IMR-90 (cell line): ENCODE measurements at regions not wholly inside any gene's neighbourhood (a gene's known extent, or its start where the extent isn't known, plus 50 kb on each side); places are given as distances from the start of the nearest gene placed in this dataset.

Source experiments
- ATAC-seq: fragments of 200-7000 bp; cut with Tn5 transposase; 2 replicates; pipeline ENCODE4 v1.9.1; 2020; ENCODE audit warnings: low read depth, mild to moderate bottlenecking, moderate library complexity
- BruUV-seq: library from RNA; stranded (reverse); fragments of 400-500 nt; replicated peaks from 2 replicates; lab custom pipeline; 2021; lab: Mats Ljungman, UMichigan
- CTCF ChIA-PET: fragments of 300-600 bp; formaldehyde crosslinking; extraction: SDS; loops from one replicate; lab custom pipeline; 2021; ENCODE audit warnings: antibody characterized with exemption; lab: Yijun Ruan, JAX
- POLR2A ChIA-PET: fragments of 300-600 bp; sonication (Branson Sonifier 250); formaldehyde crosslinking; loops from one replicate; lab custom pipeline; 2022; ENCODE audit warnings: antibody characterized with exemption; ENCODE audit not compliant: unreplicated experiment; lab: Charles Lee
- DNase-seq: peaks from one replicate; pipeline ENCODE4 v3.0.0; 2013
- H2AFZ ChIP-seq: replicated peaks from 2 replicates; pipeline ENCODE3; 2013; ENCODE audit warnings: low read length, mild to moderate bottlenecking; ENCODE audit not compliant: poor library complexity
- H2AK5ac ChIP-seq: 2 replicates; pipeline ENCODE4 v1.6.1; 2013; ENCODE audit warnings: low read depth, low read length, inconsistent platforms
- H2AK9ac ChIP-seq: replicated peaks from 2 replicates; pipeline ENCODE3; 2013; ENCODE audit warnings: mild to moderate bottlenecking, low read depth, low read length, moderate library complexity; ENCODE audit not compliant: poor library complexity
- H2BK120ac ChIP-seq: 2 replicates; pipeline ENCODE4 v1.6.1; 2013; ENCODE audit warnings: low read depth, low read length, inconsistent platforms
- H2BK15ac ChIP-seq: 3 replicates; pipeline ENCODE4 v1.6.1; 2013; ENCODE audit warnings: low read depth, low read length, inconsistent platforms
- H2BK20ac ChIP-seq: 2 replicates; pipeline ENCODE4 v1.6.1; 2013; ENCODE audit warnings: low read depth, mild to moderate bottlenecking, inconsistent platforms, low read length, moderate library complexity
- H2BK5ac ChIP-seq: 2 replicates; pipeline ENCODE4 v1.6.1; 2013; ENCODE audit warnings: mild to moderate bottlenecking, low read depth, low read length, inconsistent platforms; ENCODE audit not compliant: poor library complexity, severe bottlenecking
- H3K14ac ChIP-seq: replicated peaks from 2 replicates; pipeline ENCODE4 v1.6.1; 2013; ENCODE audit warnings: low read depth, low read length, inconsistent platforms
- H3K18ac ChIP-seq: 2 replicates; pipeline ENCODE4 v1.6.1; 2013; ENCODE audit warnings: low read depth, low read length, control low read depth
- H3K23ac ChIP-seq: 2 replicates; pipeline ENCODE4 v1.6.1; 2013; ENCODE audit warnings: low read depth, low read length, inconsistent platforms
- H3K27ac ChIP-seq: 2 replicates; pipeline ENCODE4 v1.5.1; 2013; ENCODE audit warnings: mild to moderate bottlenecking, control low read depth, low read length; ENCODE audit not compliant: insufficient read depth
- H3K27me3 ChIP-seq: 2 replicates; pipeline ENCODE4 v1.6.1; 2013; ENCODE audit warnings: low read length; ENCODE audit not compliant: control insufficient read depth, insufficient read depth
- H3K36me3 ChIP-seq: 2 replicates; pipeline ENCODE4 v1.6.1; 2013; ENCODE audit warnings: low read length, mixed read lengths; ENCODE audit not compliant: control insufficient read depth, insufficient read depth
- H3K4ac ChIP-seq: 2 replicates; pipeline ENCODE4 v1.6.1; 2013; ENCODE audit warnings: low read depth, low read length, inconsistent platforms
- H3K4me1 ChIP-seq: 2 replicates; pipeline ENCODE4 v1.6.1; 2013; ENCODE audit warnings: low read length, mixed read lengths; ENCODE audit not compliant: control insufficient read depth, insufficient read depth
- H3K4me2 ChIP-seq: 2 replicates; pipeline ENCODE4 v1.6.1; 2013; ENCODE audit warnings: low read depth, mild to moderate bottlenecking, control low read depth, low read length, moderate library complexity
- H3K4me3 ChIP-seq: 2 replicates; pipeline ENCODE4 v1.5.1; 2013; ENCODE audit warnings: low read depth, mild to moderate bottlenecking, control low read depth, low read length, moderate library complexity; ENCODE audit not compliant: insufficient read depth
- H3K56ac ChIP-seq: 2 replicates; pipeline ENCODE4 v1.6.1; 2013; ENCODE audit warnings: low read length, inconsistent platforms; ENCODE audit not compliant: insufficient read depth; ENCODE audit errors: extremely low read depth
- H3K79me1 ChIP-seq, 2 experiments: 2 replicates each; pipeline ENCODE4 v1.6.1; 2013; ENCODE audit warnings: low read length in 2 of 2, inconsistent platforms in 1 of 2, low read depth in 1 of 2
- H3K9ac ChIP-seq: 2 replicates; pipeline ENCODE4 v1.6.1; 2013; ENCODE audit warnings: low read depth, low read length, control low read depth
- H3K9me1 ChIP-seq: 2 replicates; pipeline ENCODE4 v1.6.1; 2013; ENCODE audit warnings: low read length, inconsistent platforms; ENCODE audit not compliant: insufficient read depth
- H3K9me3 ChIP-seq: 2 replicates; pipeline ENCODE4 v1.6.1; 2013; ENCODE audit warnings: low read length; ENCODE audit not compliant: control insufficient read depth, insufficient read depth
- H4K20me1 ChIP-seq: 2 replicates; pipeline ENCODE4 v1.6.1; 2013; ENCODE audit warnings: low read length, inconsistent platforms; ENCODE audit not compliant: insufficient read depth
- H4K5ac ChIP-seq: 2 replicates; pipeline ENCODE4 v1.6.1; 2013; ENCODE audit warnings: mild to moderate bottlenecking, low read depth, low read length, control low read depth
- H4K8ac ChIP-seq, 2 experiments: 2 replicates each; pipeline ENCODE4 v1.6.1; 2013; ENCODE audit warnings: low read depth in 2 of 2, low read length in 2 of 2, control low read depth in 1 of 2, inconsistent platforms in 1 of 2
- H4K91ac ChIP-seq: 2 replicates; pipeline ENCODE4 v1.6.1; 2013; ENCODE audit warnings: low read depth, low read length, inconsistent platforms; ENCODE audit not compliant: insufficient read depth
- CEBPB ChIP-seq: IDR thresholded peaks from 2 replicates; pipeline ENCODE4 v1.6.1; 2012; ENCODE audit warnings: low read depth, low read length, improper control_type of control experiment
- CHD1 ChIP-seq: IDR thresholded peaks from 2 replicates; pipeline ENCODE4 v1.6.1; 2012; ENCODE audit warnings: low read depth, low read length, improper control_type of control experiment
- CTCF ChIP-seq: conservative IDR thresholded peaks from 2 replicates; pipeline ENCODE4 v1.5.1; 2012; ENCODE audit warnings: mild to moderate bottlenecking, low read depth, low read length, improper control_type of control experiment
- FOS ChIP-seq: fragments of 150-350 bp; IDR thresholded peaks from 2 replicates; pipeline ENCODE4 v1.6.1; 2016; ENCODE audit warnings: low read depth, low read length
- MAFK ChIP-seq: IDR thresholded peaks from 2 replicates; pipeline ENCODE4 v1.6.1; 2012; ENCODE audit warnings: low read depth, low read length, improper control_type of control experiment
- MAZ ChIP-seq: IDR thresholded peaks from 2 replicates; pipeline ENCODE4 v1.6.1; 2012; ENCODE audit warnings: low read depth, mild to moderate bottlenecking, low read length, improper control_type of control experiment, moderate library complexity, borderline replicate concordance
- MXI1 ChIP-seq: IDR thresholded peaks from 2 replicates; pipeline ENCODE4 v1.6.1; 2012; ENCODE audit warnings: low read depth, mild to moderate bottlenecking, low read length, moderate library complexity, borderline replicate concordance
- NFE2L2 ChIP-seq: fragments of 150-350 bp; IDR thresholded peaks from 2 replicates; pipeline ENCODE4 v1.6.1; 2016; ENCODE audit warnings: low read depth, mild to moderate bottlenecking, low read length
- POLR2A ChIP-seq: IDR thresholded peaks from 2 replicates; pipeline ENCODE4 v1.6.1; 2012; ENCODE audit warnings: mild to moderate bottlenecking, low read depth, low read length
- RCOR1 ChIP-seq: IDR thresholded peaks from 2 replicates; pipeline ENCODE4 v1.6.1; 2012; ENCODE audit warnings: mild to moderate bottlenecking, low read length, improper control_type of control experiment; ENCODE audit not compliant: insufficient replicate concordance
- RFX5 ChIP-seq: IDR thresholded peaks from 2 replicates; pipeline ENCODE4 v1.8.0; 2012; ENCODE audit warnings: low read depth, mild to moderate bottlenecking, low read length, moderate library complexity
- SMC3 ChIP-seq: fragments of 150-350 bp; IDR thresholded peaks from 2 replicates; pipeline ENCODE4 v1.6.1; 2016; ENCODE audit warnings: low read depth, mild to moderate bottlenecking, antibody characterized with exemption, low read length, moderate library complexity
- WGBS, 2 experiments: methylation state at CpG; one replicate each; pipeline versions ENCODE4 v1.1.5 to v1.1.7; 2013; ENCODE audit warnings: missing lambda C conversion rate in 2 of 2; ENCODE audit not compliant: insufficient read length in 1 of 2; ENCODE audit errors: extremely low coverage in 2 of 2; 5-methylcytosine and 5-hydroxymethylcytosine counted together
- dilution Hi-C: fragments of 300-500 bp; cut with HindIII; formaldehyde crosslinking; loops from one replicate; pipeline ENCODE4 v1.14.3; 2018; ENCODE audit warnings: low sequenced_read_pairs; ENCODE audit not compliant: unreplicated experiment
- in situ Hi-C: fragments of 300-500 bp; cut with MboI; formaldehyde crosslinking; loops from 3 replicates; pipeline ENCODE4 v1.14.3; 2019; ENCODE audit warnings: low sequenced_read_pairs, inconsistent platforms, mixed read lengths
- intact Hi-C: fragments of 100-400 bp; cut with micrococcal nuclease; formaldehyde crosslinking; loops from 2 replicates; pipeline ENCODE4 v1.10.0; 2022
- TF ChIP-seq, protein P1 (sequence below): fragments of 150-350 bp; IDR thresholded peaks from 2 replicates; pipeline ENCODE4 v1.6.1; 2017; ENCODE audit warnings: mild to moderate bottlenecking, antibody characterized with exemption, low read length, low read depth

GRCh38 chr2:83068714-83069113 is 1390.4 kb downstream of the SUCLG1 start:
- Histone ChIP-seq H3K14ac (no peak overlapping the region), H3K56ac (no peak overlapping the region), H4K8ac (no peak overlapping the region), H2BK15ac (no peak overlapping the region), H3K4me3 (no peak overlapping the region), H3K27me3 (no peaks in the 10 kb centered on the region), H4K91ac (no peak overlapping the region), H3K79me1 (no peaks in the 10 kb centered on the region), H2AK9ac (no peak overlapping the region), H3K9me1 (no peaks in the 10 kb centered on the region), H3K23ac (no peak overlapping the region), H4K20me1 (no peaks in the 10 kb centered on the region), H3K9me3 (no peaks in the 10 kb centered on the region), H3K4ac (no peak overlapping the region), H2AFZ (no peak overlapping the region), H2AK5ac (no peak overlapping the region), H3K4me2 (no peak overlapping the region), H3K27ac (no peak overlapping the region), H3K18ac (no peak overlapping the region), H4K5ac (no peak overlapping the region), H3K4me1 (no peaks in the 10 kb centered on the region), H2BK20ac (no peak overlapping the region), H3K9ac (no peak overlapping the region), H2BK120ac (no peak overlapping the region), H2BK5ac (no peak overlapping the region), H3K36me3 (no peaks in the 10 kb centered on the region)
- in situ Hi-C loops (no loop called here), intact Hi-C loops (no loop called here), dilution Hi-C loops (no loop called here)
- CTCF ChIA-PET, result interaction anchor here (0.7 kb wide), 1 partner anchor 65 kb away, joined by 4 read pairs; no protein-coding TSS in a partner anchor
- no peak for ATAC-seq
- peak; percentile 40 for DNase-seq
- TF ChIP-seq SMC3, result no peak
- TF ChIP-seq POLR2A, result no peak
- TF ChIP-seq RCOR1, result no peak
- TF ChIP-seq CTCF, result no peak
- no peak for TF ChIP-seq CHD1
- no peak for TF ChIP-seq CEBPB
- TF ChIP-seq MAZ, result no peak
- TF ChIP-seq MAFK, result no peak
- TF ChIP-seq FOS, result no peak
- TF ChIP-seq RFX5, result no peak
- TF ChIP-seq MXI1, result no peak
- no peak for TF ChIP-seq NFE2L2
- TF ChIP-seq, protein P1, sequence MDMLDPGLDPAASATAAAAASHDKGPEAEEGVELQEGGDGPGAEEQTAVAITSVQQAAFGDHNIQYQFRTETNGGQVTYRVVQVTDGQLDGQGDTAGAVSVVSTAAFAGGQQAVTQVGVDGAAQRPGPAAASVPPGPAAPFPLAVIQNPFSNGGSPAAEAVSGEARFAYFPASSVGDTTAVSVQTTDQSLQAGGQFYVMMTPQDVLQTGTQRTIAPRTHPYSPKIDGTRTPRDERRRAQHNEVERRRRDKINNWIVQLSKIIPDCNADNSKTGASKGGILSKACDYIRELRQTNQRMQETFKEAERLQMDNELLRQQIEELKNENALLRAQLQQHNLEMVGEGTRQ, result no peak
- no TSS peak for BruUV-seq
- WGBS, 2 experiments, result no CpG with 5 or more reads among the region's 1 CpG
- POLR2A ChIA-PET, result no interaction called here
